HL-60 (cell line): ENCODE measurements at regions not wholly inside any gene's neighbourhood (a gene's known extent, or its start where the extent isn't known, plus 50 kb on each side); places are given as distances from the start of the nearest gene placed in this dataset.

Experiments
- DNase-seq, 2 experiments: peaks; one replicate each; pipeline ENCODE4 v3.0.0-alpha.2; 2010 to 2020; ENCODE audit warnings: low read depth in 1 of 2, low spot score in 1 of 2
- H3K27ac ChIP-seq: fragments of 250-450 bp; sonication (Bioruptor Pico); replicated peaks from 2 replicates; pipeline ENCODE4 v1.5.1; 2020; ENCODE audit warnings: mild to moderate bottlenecking, moderate library complexity
- H3K27me3 ChIP-seq: fragments of 250-450 bp; sonication (Bioruptor Pico); 2 replicates; pipeline ENCODE4 v1.5.1; 2021; ENCODE audit warnings: mild to moderate bottlenecking, moderate library complexity; ENCODE audit not compliant: insufficient read depth, poor library complexity, severe bottlenecking
- H3K4me3 ChIP-seq: replicated peaks from 2 replicates; pipeline ENCODE4 v1.5.1; 2011; ENCODE audit warnings: mild to moderate bottlenecking, control low read depth, low read length; ENCODE audit not compliant: insufficient read depth
- GABPA ChIP-seq: IDR thresholded peaks from 2 replicates; pipeline ENCODE4 v1.6.1; 2012; ENCODE audit warnings: low read depth
- POLR2AphosphoS5 ChIP-seq: IDR thresholded peaks from 2 replicates; pipeline ENCODE4 v1.6.1; 2012; ENCODE audit warnings: low read depth
- SPI1 ChIP-seq: IDR thresholded peaks from 2 replicates; pipeline ENCODE4 v1.6.1; 2012; ENCODE audit warnings: low read depth, mild to moderate bottlenecking, borderline replicate concordance
- TF ChIP-seq, protein P1 (sequence below): IDR thresholded peaks from 2 replicates; pipeline ENCODE4 v1.6.1; 2012; ENCODE audit warnings: low read depth; ENCODE audit not compliant: insufficient replicate concordance
- TF ChIP-seq, protein P2 (sequence below): IDR thresholded peaks from one replicate; pipeline ENCODE4 v1.5.1; 2011; ENCODE audit warnings: low read length, control low read depth, inconsistent platforms; ENCODE audit not compliant: insufficient read depth

DNA sequence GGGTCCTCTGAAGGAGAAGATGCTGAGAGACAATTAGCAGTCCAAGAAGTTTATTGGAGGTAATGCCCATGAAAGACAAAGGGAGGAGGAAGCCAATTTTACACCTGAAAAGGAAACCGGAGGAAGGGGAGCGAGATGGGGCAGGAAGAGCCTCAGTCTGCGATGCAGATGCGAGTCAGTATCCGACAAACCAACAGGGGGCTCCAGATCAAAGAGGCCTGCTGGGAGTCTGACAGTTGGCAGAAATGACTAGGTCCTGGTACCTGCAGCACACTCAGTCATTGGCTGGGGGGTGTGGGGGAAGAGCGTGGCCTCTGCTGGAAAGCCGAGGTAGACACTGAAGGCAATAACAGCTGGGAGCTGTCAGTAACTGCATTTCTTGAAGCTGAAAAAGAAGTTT is 231.1 kb upstream of the CENPE start:
- no peak overlapping the region for H3K4me3 ChIP-seq
- peak in 1 of 2 experiments; percentile 2 for DNase-seq
- TF ChIP-seq, protein P1, sequence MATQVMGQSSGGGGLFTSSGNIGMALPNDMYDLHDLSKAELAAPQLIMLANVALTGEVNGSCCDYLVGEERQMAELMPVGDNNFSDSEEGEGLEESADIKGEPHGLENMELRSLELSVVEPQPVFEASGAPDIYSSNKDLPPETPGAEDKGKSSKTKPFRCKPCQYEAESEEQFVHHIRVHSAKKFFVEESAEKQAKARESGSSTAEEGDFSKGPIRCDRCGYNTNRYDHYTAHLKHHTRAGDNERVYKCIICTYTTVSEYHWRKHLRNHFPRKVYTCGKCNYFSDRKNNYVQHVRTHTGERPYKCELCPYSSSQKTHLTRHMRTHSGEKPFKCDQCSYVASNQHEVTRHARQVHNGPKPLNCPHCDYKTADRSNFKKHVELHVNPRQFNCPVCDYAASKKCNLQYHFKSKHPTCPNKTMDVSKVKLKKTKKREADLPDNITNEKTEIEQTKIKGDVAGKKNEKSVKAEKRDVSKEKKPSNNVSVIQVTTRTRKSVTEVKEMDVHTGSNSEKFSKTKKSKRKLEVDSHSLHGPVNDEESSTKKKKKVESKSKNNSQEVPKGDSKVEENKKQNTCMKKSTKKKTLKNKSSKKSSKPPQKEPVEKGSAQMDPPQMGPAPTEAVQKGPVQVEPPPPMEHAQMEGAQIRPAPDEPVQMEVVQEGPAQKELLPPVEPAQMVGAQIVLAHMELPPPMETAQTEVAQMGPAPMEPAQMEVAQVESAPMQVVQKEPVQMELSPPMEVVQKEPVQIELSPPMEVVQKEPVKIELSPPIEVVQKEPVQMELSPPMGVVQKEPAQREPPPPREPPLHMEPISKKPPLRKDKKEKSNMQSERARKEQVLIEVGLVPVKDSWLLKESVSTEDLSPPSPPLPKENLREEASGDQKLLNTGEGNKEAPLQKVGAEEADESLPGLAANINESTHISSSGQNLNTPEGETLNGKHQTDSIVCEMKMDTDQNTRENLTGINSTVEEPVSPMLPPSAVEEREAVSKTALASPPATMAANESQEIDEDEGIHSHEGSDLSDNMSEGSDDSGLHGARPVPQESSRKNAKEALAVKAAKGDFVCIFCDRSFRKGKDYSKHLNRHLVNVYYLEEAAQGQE: no peak
- TF ChIP-seq GABPA (no peak), SPI1 (no peak), POLR2AphosphoS5 (no peak)
- TF ChIP-seq, protein P2, sequence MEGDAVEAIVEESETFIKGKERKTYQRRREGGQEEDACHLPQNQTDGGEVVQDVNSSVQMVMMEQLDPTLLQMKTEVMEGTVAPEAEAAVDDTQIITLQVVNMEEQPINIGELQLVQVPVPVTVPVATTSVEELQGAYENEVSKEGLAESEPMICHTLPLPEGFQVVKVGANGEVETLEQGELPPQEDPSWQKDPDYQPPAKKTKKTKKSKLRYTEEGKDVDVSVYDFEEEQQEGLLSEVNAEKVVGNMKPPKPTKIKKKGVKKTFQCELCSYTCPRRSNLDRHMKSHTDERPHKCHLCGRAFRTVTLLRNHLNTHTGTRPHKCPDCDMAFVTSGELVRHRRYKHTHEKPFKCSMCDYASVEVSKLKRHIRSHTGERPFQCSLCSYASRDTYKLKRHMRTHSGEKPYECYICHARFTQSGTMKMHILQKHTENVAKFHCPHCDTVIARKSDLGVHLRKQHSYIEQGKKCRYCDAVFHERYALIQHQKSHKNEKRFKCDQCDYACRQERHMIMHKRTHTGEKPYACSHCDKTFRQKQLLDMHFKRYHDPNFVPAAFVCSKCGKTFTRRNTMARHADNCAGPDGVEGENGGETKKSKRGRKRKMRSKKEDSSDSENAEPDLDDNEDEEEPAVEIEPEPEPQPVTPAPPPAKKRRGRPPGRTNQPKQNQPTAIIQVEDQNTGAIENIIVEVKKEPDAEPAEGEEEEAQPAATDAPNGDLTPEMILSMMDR: no peak
- no peaks in the 10 kb centered on the region for H3K27me3 ChIP-seq
- H3K27ac ChIP-seq: no peak overlapping the region

DNA sequence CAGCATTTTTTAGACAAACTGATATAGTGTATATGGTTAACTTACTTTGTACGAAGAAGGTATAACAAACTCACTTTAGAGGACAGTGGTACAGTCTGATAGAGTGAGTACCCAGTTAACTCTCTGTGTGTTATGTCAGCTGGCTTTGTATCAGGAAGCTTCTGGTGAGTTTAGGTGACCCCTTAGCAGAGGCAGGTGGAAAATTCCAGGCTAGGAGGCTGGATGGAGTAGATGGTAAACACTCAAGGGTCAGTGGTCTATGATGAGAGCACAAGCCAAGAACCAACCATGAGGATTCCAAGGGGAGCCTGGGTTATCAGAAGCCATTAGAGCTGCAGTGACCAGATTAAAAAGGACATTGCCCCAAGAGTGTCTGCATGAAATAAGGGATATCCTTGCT is 227.3 kb upstream of the CENPE start:
- no peak overlapping the region for H3K4me3 ChIP-seq
- no peak overlapping the region for H3K27ac ChIP-seq
- H3K27me3 ChIP-seq: no peaks in the 10 kb centered on the region
- TF ChIP-seq GABPA (no peak), SPI1 (no peak), POLR2AphosphoS5 (no peak)
- TF ChIP-seq, protein P1: no peak
- TF ChIP-seq, protein P2: no peak
- DNase-seq: no peak

DNA sequence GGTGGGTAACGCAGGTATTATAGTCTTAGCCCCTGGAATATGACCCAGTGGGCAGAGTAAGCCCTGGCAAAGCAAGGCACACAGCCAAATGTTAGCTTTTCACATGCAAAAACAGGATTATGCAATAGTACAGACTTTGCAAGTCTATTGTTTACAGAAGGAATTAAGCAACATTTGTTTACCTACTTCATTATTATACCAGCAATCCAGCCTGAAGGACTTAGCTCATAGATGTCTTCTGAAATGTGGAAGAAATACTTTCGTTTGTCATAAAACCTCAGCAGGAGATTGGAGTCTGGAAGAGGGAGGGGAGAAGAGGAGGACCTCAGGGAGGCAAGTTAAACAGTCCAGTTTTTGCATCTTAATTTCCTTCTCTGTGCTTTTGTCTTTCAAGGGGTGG is 226.7 kb upstream of the CENPE start:
- Histone ChIP-seq H3K27me3 (no peaks in the 10 kb centered on the region), H3K4me3 (no peak overlapping the region), H3K27ac (no peak overlapping the region)
- TF ChIP-seq GABPA (no peak), SPI1 (no peak), POLR2AphosphoS5 (no peak)
- TF ChIP-seq, protein P1: no peak
- TF ChIP-seq, protein P2: no peak
- no peak for DNase-seq
